ENCODE measurements at regions not wholly inside any gene's neighbourhood (a gene's known extent, or its start where the extent isn't known, plus 50 kb on each side); places are given as distances from the start of the nearest gene placed in this dataset.

GRCh38 chr15:70440416-70441138 is 322.8 kb downstream of the UACA start:
- no peak for DNase-seq

- DNase-seq: no peak
Observed at GRCh38 chr15:70439880-70440279, 323.5 kb downstream of the UACA start.

GRCh38 chr15:70439304-70439877 is 324.0 kb downstream of the UACA start:
- no peak for DNase-seq

GRCh38 chr15:70438776-70439175 is 324.6 kb downstream of the UACA start:
- DNase-seq: no peak

DNA sequence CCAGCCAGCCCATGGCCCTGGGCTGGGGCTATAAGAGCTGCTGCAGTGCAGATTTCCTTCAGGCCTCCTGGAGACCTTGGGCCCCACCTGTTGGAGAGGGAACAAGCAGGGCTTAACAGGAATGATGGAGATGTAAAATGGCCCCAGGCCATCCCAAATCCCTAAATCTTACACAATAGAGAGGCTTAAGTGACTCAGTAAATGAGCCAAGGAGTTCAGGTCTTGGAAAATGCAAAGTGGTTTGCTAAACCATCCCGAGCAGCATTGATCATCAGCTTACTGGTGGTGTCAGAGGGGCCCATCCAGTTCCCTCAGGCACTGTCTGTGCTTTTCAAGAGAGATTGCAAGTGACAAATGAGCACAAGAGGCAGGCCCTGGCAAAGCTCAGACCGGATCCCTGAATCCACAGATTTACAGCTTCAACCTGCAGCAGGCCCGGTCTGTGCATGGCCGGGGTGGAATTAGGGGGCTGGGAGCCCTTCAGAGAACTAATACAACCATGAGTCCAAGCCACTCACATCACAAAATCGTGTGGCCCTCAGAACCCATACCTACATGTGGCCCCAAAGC is 325.4 kb downstream of the UACA start:
- DNase-seq: no peak

DNA sequence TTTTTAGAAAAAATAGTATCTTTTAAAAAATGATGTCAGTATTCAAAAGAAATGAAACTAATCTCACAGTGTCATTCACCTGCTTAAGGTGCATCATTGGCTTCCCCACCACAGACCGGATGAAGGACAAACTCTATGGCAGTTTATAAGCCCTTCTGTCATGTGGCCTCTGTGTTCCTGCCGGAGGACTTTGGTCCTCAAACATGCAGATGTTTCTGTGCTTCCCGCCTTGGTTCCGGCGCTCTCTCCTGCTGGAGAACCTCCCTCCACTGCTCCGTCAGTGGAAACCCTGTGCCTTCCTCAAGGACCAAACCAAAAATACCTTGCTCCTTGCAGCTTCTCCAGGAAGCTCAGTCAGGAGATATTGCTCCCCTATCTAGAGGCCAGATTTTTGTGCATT is 326.3 kb downstream of the UACA start:
- DNase-seq: no peak

DNA sequence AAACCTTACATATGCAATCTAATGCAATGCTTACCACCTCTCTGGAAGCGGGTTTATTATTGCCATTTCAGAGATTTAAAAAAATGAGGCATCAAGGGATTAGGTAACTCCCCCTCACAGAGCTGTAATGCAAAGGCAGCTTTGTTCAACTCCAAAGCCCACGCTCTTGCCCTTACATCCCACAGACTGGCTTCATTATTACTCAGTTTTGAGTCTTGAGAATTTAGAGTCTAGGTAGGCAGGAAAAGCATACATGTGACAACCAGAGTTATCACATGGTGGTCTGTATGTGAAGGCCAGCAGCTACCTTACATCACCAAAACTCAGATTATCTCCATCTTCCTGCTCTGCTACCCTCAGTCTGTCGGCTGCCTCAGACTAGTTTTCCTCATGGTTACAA is 326.9 kb downstream of the UACA start:
- no peak for DNase-seq

GRCh38 chr15:70435872-70436271 is 327.5 kb downstream of the UACA start:
- no peak for DNase-seq

DNA sequence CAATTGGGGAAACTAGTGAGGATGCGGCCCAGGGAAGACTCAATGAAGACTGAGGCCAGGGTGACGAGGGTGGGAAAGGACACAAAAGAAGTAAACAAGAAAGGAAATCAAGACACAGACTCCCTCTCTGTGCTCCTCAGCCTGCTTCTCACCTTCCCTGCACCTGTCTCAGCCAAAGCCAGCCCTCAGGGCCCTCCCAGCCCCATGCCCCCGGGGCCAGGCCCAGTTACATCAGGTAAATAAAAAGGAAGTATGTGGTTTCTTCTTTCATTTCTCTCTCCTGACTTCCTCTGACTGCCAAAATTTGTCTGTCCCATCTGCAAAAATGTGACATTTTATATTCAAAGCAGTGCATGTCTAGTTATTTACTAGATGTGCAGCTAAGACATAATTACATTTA is 328.0 kb downstream of the UACA start:
- DNase-seq: no peak

- no peak for DNase-seq
Observed at GRCh38 chr15:70433586-70434324, 329.6 kb downstream of the UACA start.

GRCh38 chr15:70432924-70433495 is 330.3 kb downstream of the UACA start:
- DNase-seq: no peak

- DNase-seq: no peak
Observed at GRCh38 chr15:70431854-70432253, 331.5 kb downstream of the UACA start.

GRCh38 chr15:70430069-70430468 is 332.4 kb upstream of the TLE3 start:
- DNase-seq: no peak

GRCh38 chr15:70429056-70429722 is 331.5 kb upstream of the TLE3 start:
- DNase-seq: no peak

GRCh38 chr15:70428211-70428822 is 330.6 kb upstream of the TLE3 start:
- DNase-seq: no peak

DNA sequence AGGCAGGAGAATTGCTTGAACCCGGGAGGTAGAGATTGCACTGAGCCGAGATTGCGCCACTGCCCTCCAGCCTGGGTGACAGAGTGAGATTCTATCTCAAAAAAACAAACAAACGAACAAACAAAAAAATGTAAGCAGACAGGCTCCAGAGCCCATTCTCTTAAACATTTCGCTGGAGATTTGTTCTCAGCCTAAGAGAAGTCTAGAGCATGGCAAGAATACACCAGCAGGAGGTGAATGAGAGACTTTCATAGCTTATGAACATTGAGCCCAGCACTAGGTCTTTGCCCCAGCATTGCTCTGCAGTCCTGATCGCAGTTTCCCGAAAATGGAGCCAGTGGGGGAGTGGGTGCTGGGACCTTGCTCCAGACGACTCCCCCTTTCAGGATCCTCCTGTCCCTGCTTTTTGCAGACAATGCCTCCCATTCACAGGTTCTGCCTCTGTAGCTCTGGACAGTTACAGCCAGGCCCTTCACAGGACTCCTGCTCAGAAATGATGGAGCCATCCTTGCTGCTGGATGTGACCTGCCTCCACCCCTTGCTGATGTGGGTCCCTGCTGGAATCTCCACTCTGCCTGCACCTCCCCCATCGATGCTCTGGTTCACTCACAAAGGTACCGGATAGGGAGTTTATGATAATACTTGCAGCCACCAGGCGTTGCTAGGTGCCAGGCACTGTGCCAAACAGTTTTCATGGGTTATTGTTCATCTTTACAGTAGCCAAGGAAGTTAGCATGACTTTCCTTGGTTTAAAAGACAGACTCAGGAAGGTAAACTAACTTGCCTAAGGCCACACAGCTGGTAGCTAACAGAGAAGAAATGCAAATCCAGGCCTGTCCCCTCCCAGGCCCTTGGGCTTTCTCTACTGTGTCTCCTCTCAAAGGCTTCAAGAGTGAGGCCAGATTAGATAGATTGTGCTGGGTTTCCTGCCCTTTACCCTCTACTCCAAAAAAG is 329.7 kb upstream of the TLE3 start:
- DNase-seq: no peak

GRCh38 chr15:70426096-70426821 is 328.5 kb upstream of the TLE3 start:
- no peak for DNase-seq

- no peak for DNase-seq
Observed at GRCh38 chr15:70424937-70425411, 327.3 kb upstream of the TLE3 start.

DNA sequence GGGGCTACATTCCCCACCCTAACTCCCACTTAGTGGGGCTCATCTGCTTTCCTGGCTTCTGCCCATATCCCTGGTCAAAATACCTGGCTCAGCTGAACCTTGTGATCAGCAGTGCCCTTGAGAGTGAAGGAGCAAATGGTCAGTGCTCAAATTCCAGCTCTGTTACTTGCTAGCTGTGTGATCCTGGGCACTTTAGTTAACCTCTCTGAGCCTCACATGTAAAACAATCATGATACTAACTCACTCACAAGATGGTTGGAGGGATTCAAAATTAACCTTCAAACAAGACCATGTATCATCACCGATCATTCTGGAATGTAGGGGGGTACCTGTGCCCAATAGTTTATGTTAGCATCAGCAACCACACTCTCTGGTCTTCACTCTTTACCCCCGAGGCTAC is 325.6 kb upstream of the TLE3 start:
- no peak for DNase-seq

GRCh38 chr15:70422342-70422741 is 324.6 kb upstream of the TLE3 start:
- no peak for DNase-seq
